Sigmoid colon (tissue), 6 donors: ENCODE measurements at regions not wholly inside any gene's neighbourhood (a gene's known extent, or its start where the extent isn't known, plus 50 kb on each side); places are given as distances from the start of the nearest gene placed in this dataset.

Experiments used
- DNase-seq: peaks from one replicate; pipeline ENCODE4 v3.0.0-alpha.2; 2019
- H3K27ac ChIP-seq, 4 donors: fragments of 200-600 bp; sonication (generic); one replicate each; pipeline ENCODE4 v1.5.1; 2016 to 2019; ENCODE audit warnings: mild to moderate bottlenecking in 1 of 4
- H3K27me3 ChIP-seq, 3 donors: fragments of 200-600 bp; sonication (generic); one replicate each; pipeline ENCODE4 v1.5.1; 2019; ENCODE audit warnings: mild to moderate bottlenecking in 1 of 3
- H3K36me3 ChIP-seq, 4 donors: fragments of 200-600 bp; sonication (generic); one replicate each; pipeline ENCODE4 v1.5.1; 2016 to 2019
- H3K4me1 ChIP-seq, 4 donors: fragments of 200-600 bp; sonication (generic); one replicate each; pipeline ENCODE4 v1.5.1; 2017 to 2019
- H3K4me3 ChIP-seq, 4 donors: fragments of 200-600 bp; sonication (generic); one replicate each; pipeline ENCODE4 v1.5.1; 2017 to 2019; ENCODE audit warnings: mild to moderate bottlenecking in 2 of 4, moderate library complexity in 1 of 4
- H3K9me3 ChIP-seq, 4 donors: fragments of 200-600 bp in 3 of 4; sonication (generic) in 3 of 4; one replicate each; pipeline versions ENCODE4 v1.5.1 to v1.6.1; 2013 to 2019
- CTCF ChIP-seq, 4 experiments: fragments of 450-650 bp in 3 of 4; fragments of 200-600 bp in 1 of 4; IDR thresholded peaks; one replicate each; pipeline ENCODE4 v1.5.1; 2016 to 2019; ENCODE audit warnings: antibody characterized with exemption in 4 of 4, mild to moderate bottlenecking in 3 of 4, moderate library complexity in 2 of 4
- EP300 ChIP-seq, 4 donors: sonication (generic); formaldehyde crosslinking; IDR thresholded peaks; one replicate each; pipeline ENCODE4 v1.6.1; 2017; ENCODE audit warnings: antibody characterized with exemption in 4 of 4
- POLR2A ChIP-seq, 2 donors: fragments of 450-650 bp; IDR thresholded peaks; one replicate each; pipeline ENCODE4 v1.6.1; 2016; ENCODE audit warnings: antibody characterized with exemption in 2 of 2, mild to moderate bottlenecking in 2 of 2, moderate library complexity in 2 of 2
- POLR2AphosphoS5 ChIP-seq, 4 donors: sonication (generic); formaldehyde crosslinking; IDR thresholded peaks; one replicate each; pipeline ENCODE4 v1.6.1; 2017; ENCODE audit warnings: antibody characterized with exemption in 4 of 4
- WGBS, 2 donors: extraction: QIAGEN DNeasy Blood & Tissue Kit; methylation state at CpG; one replicate each; pipeline ENCODE4 v1.1.7; 2013; 5-methylcytosine and 5-hydroxymethylcytosine counted together
- intact Hi-C: fragments of 100-400 bp; cut with DNase I; formaldehyde crosslinking; loops from one replicate; pipeline ENCODE4 v1.15.1; 2023
- donor health status: healthy with polysubstance abuse.
- donor health status: healthy.

- H3K36me3 ChIP-seq = no peaks in the 10 kb centered on the region
- 97% methylated on average over 1 of the region's 1 CpG for WGBS, 2 donors
- intact Hi-C loops = no loop called here
- DNase-seq = no peak
- no peaks in the 10 kb centered on the region for H3K27me3 ChIP-seq
- TF ChIP-seq EP300 (IDR thresholded peaks at IDR 0.05) (no peak), POLR2AphosphoS5 (IDR thresholded peaks at IDR 0.05) (no peak), CTCF (IDR thresholded peaks at IDR 0.05) (no peak), POLR2A (IDR thresholded peaks at IDR 0.05) (no peak)
- H3K4me1 ChIP-seq = peaks cover 0 to 14% (median 5%) of the 10 kb centered on the region in 4 donors
- no peak overlapping the region for H3K27ac ChIP-seq
- no peak overlapping the region for H3K4me3 ChIP-seq
- H3K9me3 ChIP-seq = no peaks in the 10 kb centered on the region
Measured at GRCh38 chr7:17497136-17497535, 198.7 kb downstream of the AHR start.

- no peak for TF ChIP-seq POLR2AphosphoS5 (IDR thresholded peaks at IDR 0.05)
- TF ChIP-seq POLR2A (IDR thresholded peaks at IDR 0.05) = no peak
- TF ChIP-seq CTCF (IDR thresholded peaks at IDR 0.05) = no peak
- no peak for TF ChIP-seq EP300 (IDR thresholded peaks at IDR 0.05)
- 53 to 82% methylated on average over 5 of the region's 5 CpGs for WGBS, 2 donors
- Histone ChIP-seq H3K9me3 (no peaks in the 10 kb centered on the region), H3K4me3 (no peak overlapping the region), H3K27me3 (no peaks in the 10 kb centered on the region), H3K27ac (no peak overlapping the region), H3K36me3 (no peaks in the 10 kb centered on the region), H3K4me1 (peaks cover 0 to 14% (median 5%) of the 10 kb centered on the region in 4 donors)
- no peak for DNase-seq
- intact Hi-C loops = no loop called here
Measured at GRCh38 chr7:17497549-17498167, 199.2 kb downstream of the AHR start.

GRCh38 chr7:17498230-17498629, 199.8 kb downstream of the AHR start:
- no peaks in the 10 kb centered on the region for H3K36me3 ChIP-seq
- intact Hi-C loops = no loop called here
- H3K27me3 ChIP-seq = no peaks in the 10 kb centered on the region
- no peak overlapping the region for H3K27ac ChIP-seq
- no peak overlapping the region for H3K4me3 ChIP-seq
- TF ChIP-seq CTCF (IDR thresholded peaks at IDR 0.05) = no peak
- no peak for TF ChIP-seq POLR2AphosphoS5 (IDR thresholded peaks at IDR 0.05)
- no peak for TF ChIP-seq POLR2A (IDR thresholded peaks at IDR 0.05)
- TF ChIP-seq EP300 (IDR thresholded peaks at IDR 0.05) = no peak
- no peak for DNase-seq
- peaks cover 0 to 14% (median 5%) of the 10 kb centered on the region in 4 donors for H3K4me1 ChIP-seq
- WGBS, 2 donors = 87 to 96% methylated on average over 4 of the region's 4 CpGs
- H3K9me3 ChIP-seq = no peaks in the 10 kb centered on the region

- intact Hi-C loops = no loop called here
- Histone ChIP-seq H3K27ac (no peak overlapping the region), H3K36me3 (no peaks in the 10 kb centered on the region), H3K4me3 (no peak overlapping the region), H3K4me1 (peaks cover 0 to 9% (median 3%) of the 10 kb centered on the region in 4 donors), H3K27me3 (no peaks in the 10 kb centered on the region), H3K9me3 (no peaks in the 10 kb centered on the region)
- TF ChIP-seq POLR2AphosphoS5 (IDR thresholded peaks at IDR 0.05) (no peak), POLR2A (IDR thresholded peaks at IDR 0.05) (no peak), CTCF (IDR thresholded peaks at IDR 0.05) (no peak), EP300 (IDR thresholded peaks at IDR 0.05) (no peak)
- DNase-seq = no peak
Measured at GRCh38 chr7:17500736-17501135, 202.3 kb downstream of the AHR start.
